ENCODE measurements at regions not wholly inside any gene's neighbourhood (a gene's known extent, or its start where the extent isn't known, plus 50 kb on each side); places are given as distances from the start of the nearest gene placed in this dataset.

GRCh38 chr2:13533524-13533922, 816.8 kb downstream of the TRIB2 start:
- TF ChIP-seq CTCF (IDR thresholded peaks at IDR 0.05) (no peak), POLR2A (IDR thresholded peaks at IDR 0.05) (no peak)

All from heart left ventricle (tissue), 13 donors.